ENCODE measurements at regions not wholly inside any gene's neighbourhood (a gene's known extent, or its start where the extent isn't known, plus 50 kb on each side); places are given as distances from the start of the nearest gene placed in this dataset.

- no peak for TF ChIP-seq POLR2A (IDR thresholded peaks at IDR 0.05)
- no peak for TF ChIP-seq CTCF (IDR thresholded peaks at IDR 0.05)
- H3K4me3 ChIP-seq (ENCODE audit: low read depth, poor library complexity, severe bottlenecking), result no peak overlapping the region
- 77 to 85% methylated on average over 4 of the region's 4 CpGs for WGBS, 2 donors
- intact Hi-C loops (cut with DNase I; ENCODE audit: low total_unique reads), result no loop called here
- DNase-seq (ENCODE audit: low spot score in 2 of 2), result no peak
Observed at GRCh38 chr5:52255308-52255707, 532.4 kb upstream of the ITGA1 start.

- 85 to 87% methylated on average over 3 of the region's 3 CpGs for WGBS, 2 donors
- TF ChIP-seq CTCF (IDR thresholded peaks at IDR 0.05) (no peak), POLR2A (IDR thresholded peaks at IDR 0.05) (no peak)
- no peak overlapping the region for H3K4me3 ChIP-seq (ENCODE audit: low read depth, poor library complexity, severe bottlenecking)
- DNase-seq (ENCODE audit: low spot score in 2 of 2), result no peak
- intact Hi-C loops (cut with DNase I; ENCODE audit: low total_unique reads), result no loop called here
Observed at GRCh38 chr5:52262844-52263243, 524.9 kb upstream of the ITGA1 start.

GRCh38 chr5:52269401-52269800 is 518.3 kb upstream of the ITGA1 start:
- no peak overlapping the region for H3K4me3 ChIP-seq (ENCODE audit: low read depth, poor library complexity, severe bottlenecking)
- WGBS, 2 donors, result 42 to 58% methylated on average over 1 of the region's 1 CpG
- no peak for DNase-seq (ENCODE audit: low spot score in 2 of 2)
- intact Hi-C loops (cut with DNase I; ENCODE audit: low total_unique reads), result no loop called here
- TF ChIP-seq CTCF (IDR thresholded peaks at IDR 0.05), result no peak
- no peak for TF ChIP-seq POLR2A (IDR thresholded peaks at IDR 0.05)

GRCh38 chr5:52269859-52270258 is 517.9 kb upstream of the ITGA1 start:
- no peak for DNase-seq (ENCODE audit: low spot score in 2 of 2)
- intact Hi-C loops (cut with DNase I; ENCODE audit: low total_unique reads), result no loop called here
- no peak for TF ChIP-seq CTCF (IDR thresholded peaks at IDR 0.05)
- no peak overlapping the region for H3K4me3 ChIP-seq (ENCODE audit: low read depth, poor library complexity, severe bottlenecking)
- WGBS, 2 donors, result 47 to 52% methylated on average over 4 of the region's 4 CpGs

- intact Hi-C loops (cut with DNase I; ENCODE audit: low total_unique reads), result no loop called here
- TF ChIP-seq POLR2A (IDR thresholded peaks at IDR 0.05), result no peak
- no peak overlapping the region for H3K4me3 ChIP-seq (ENCODE audit: low read depth, poor library complexity, severe bottlenecking)
- DNase-seq (ENCODE audit: low spot score in 2 of 2), result no peak
Observed at GRCh38 chr5:52275639-52276038, 512.1 kb upstream of the ITGA1 start.

GRCh38 chr5:52277101-52277500 is 510.6 kb upstream of the ITGA1 start:
- intact Hi-C loops (cut with DNase I; ENCODE audit: low total_unique reads), result no loop called here
- no peak for DNase-seq (ENCODE audit: low spot score in 2 of 2)
- no peak overlapping the region for H3K4me3 ChIP-seq (ENCODE audit: low read depth, poor library complexity, severe bottlenecking)
- 94 to 100% methylated on average over 2 of the region's 2 CpGs for WGBS, 2 donors
- no peak for TF ChIP-seq CTCF (IDR thresholded peaks at IDR 0.05)
- TF ChIP-seq POLR2A (IDR thresholded peaks at IDR 0.05), result no peak
